RCC 7860 (cell line): ENCODE measurements at regions not wholly inside any gene's neighbourhood (a gene's known extent, or its start where the extent isn't known, plus 50 kb on each side); places are given as distances from the start of the nearest gene placed in this dataset.
A peak's percentile ranks its signal among the peaks of the same experiment; 100 is the strongest.
"Not testable (repeated sequence)": the region's sequence is repeated elsewhere in the genome, so short reads cannot be mapped to it uniquely, and the experiment has no call there.

Source experiments
- DNase-seq: peaks from one replicate; pipeline ENCODE4 v3.0.0-alpha.2; 2015; ENCODE audit warnings: low spot score
- FAIRE-seq: peaks from 2 replicates; lab custom pipeline; 2012; peaks lifted over from hg19 to GRCh38; lab: Jason Lieb, UNC

DNA sequence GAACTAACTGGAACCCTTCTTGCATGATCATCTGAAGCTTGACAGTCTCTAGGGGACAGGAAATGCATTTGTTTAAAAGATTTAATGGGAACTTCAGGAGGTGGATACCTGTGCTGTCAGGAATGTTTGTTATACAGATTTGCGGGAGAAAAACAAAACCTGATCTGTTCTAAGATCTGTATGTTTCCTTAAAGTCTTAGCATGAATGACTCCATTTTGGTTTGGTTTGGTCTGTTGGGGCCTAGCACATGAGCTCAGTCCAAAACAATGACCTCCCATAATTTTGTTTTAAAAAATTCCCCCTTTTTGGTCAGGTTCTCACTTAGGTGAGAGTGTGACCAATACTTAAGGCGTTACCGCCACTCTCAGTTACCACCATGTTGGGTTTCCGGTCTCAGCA, 138.7 kb downstream of the AKR1D1 start:
- FAIRE-seq (no peak), DNase-seq (no peak)

DNA sequence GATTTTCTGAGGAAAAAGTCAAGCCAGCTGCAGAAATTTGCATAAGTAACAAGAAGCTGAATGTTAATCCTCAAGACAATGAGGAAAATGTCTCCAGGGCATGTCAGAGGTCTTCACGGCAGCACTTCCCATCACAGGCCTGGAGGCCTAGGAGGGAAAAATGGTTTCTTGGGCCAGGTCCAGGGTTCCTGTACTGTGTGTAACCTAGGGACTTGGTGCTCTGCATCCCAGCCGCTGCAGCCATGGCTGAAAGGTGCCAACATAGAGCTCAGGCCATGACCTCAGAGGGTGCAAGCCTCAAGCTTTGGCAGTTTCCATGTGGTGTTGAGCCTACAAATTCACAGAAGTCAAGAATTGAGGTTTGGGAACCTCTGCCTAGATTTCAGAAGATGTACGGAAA, 144.1 kb downstream of the AKR1D1 start:
- DNase-seq, FAIRE-seq: not testable (repeated sequence)

GRCh38 chr7:138221388-138221787, 145.1 kb downstream of the AKR1D1 start:
- not testable (repeated sequence) for DNase-seq, FAIRE-seq

DNA sequence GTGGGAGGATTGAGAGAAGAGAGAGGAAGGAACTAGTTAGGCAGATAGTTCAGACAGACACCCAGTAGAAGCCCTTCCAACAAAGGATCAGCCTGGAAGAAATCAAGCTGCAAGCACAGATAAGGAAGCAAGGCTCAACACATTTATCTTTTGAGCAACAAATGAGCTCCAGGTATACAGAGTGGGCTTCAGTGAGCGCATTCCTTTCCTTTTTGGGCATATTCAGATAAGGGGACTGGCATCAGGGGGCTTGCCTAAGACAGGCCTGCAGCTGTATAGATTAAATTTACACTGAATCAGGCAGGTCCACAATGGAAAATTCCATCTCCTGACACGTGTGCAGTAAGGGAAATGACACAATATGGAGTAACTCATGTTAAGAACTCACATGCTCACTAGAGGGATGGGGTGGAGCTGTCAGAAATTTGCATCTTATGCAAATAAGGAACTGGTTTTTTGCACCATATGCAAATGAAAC, 147.2 kb downstream of the AKR1D1 start:
- DNase-seq (no peak), FAIRE-seq (no peak)

DNA sequence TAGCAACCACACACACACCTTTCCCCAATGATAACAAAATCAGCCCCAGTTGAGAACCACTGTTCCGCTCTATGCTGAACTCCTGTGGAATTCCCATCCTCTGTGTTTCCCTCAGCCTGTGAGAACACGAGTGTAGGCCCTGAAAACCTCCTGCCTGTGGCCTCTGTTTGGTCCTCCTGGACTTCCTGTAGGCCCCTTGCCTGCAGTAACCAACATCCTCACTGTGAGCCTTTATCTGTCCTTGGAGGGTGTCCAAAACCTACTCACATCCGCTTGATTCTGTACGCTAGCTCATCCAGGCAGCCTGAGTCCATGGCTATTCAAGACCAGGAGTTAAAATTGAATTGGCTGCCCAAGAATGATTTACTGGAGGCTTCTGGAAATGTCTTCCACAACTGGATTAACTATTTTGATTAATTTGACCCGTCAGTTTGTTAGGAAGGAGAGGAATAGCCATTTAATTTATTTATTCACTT, 149.8 kb downstream of the AKR1D1 start:
- DNase-seq (peak; percentile 58), FAIRE-seq (no peak)

- no peak for FAIRE-seq
- DNase-seq, result no peak
Measured at GRCh38 chr7:138226745-138227279, 150.6 kb downstream of the AKR1D1 start.

- FAIRE-seq (no peak), DNase-seq (no peak)
Measured at GRCh38 chr7:138228119-138228518, 151.9 kb downstream of the AKR1D1 start.

DNA sequence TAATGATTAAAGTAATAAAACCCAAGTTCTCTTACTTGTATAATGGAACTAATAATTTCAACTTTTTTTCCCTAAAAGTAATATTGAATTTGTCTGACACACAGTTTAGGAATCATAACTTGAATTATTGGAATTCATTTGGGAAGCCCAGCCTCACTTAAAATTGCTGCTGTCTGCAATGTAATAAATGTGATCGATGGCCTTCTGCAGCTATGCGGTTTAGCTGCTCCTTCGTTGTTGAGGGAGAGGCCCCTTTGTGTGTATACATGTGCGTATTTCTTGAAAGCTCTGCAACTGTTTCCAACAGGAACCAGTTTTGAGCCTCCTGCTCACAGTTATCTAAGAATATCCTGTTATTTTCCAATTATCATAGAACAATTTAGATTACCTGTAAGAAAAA, 152.5 kb downstream of the AKR1D1 start:
- FAIRE-seq, result no peak
- DNase-seq, result no peak

DNA sequence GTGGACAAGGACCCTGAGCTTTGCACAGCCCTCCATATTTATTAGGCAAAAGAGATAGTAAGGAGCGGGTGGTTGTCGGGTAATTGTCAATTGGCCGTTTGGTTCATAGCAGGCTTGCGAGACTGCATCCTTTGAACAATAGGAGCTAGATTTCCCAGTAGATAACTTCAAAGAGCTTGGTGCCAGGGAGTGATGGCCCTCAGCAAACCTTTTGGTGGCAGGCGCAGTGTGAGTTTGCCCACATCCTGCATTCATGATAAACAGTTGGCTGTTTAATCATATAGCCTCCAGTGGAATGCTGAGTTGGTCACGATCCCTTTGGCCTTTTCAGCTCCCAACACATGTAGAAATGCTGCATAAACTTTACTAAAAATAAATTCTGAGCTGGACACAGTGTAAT, 156.9 kb downstream of the AKR1D1 start:
- DNase-seq (no peak), FAIRE-seq (no peak)

DNA sequence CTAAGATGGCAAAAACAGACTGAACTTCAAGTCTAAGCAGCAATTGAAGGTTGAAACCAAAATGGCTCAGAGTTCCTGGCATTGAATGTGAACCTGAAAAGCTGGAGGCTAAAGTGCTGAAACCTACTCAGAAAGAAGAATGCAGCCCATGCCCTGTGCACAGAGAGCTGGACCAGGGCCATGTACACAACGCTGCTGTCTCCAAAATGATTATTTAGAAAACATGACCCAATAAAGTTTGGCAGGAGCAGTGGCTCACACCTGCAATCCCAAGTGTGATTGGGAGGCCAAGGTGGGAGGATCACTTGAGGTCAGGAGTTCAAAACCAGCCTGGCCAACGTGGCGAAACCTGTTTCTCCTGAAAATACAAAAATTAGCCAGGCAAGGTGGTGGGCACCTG, 158.9 kb downstream of the AKR1D1 start:
- DNase-seq (no peak), FAIRE-seq (no peak)

DNA sequence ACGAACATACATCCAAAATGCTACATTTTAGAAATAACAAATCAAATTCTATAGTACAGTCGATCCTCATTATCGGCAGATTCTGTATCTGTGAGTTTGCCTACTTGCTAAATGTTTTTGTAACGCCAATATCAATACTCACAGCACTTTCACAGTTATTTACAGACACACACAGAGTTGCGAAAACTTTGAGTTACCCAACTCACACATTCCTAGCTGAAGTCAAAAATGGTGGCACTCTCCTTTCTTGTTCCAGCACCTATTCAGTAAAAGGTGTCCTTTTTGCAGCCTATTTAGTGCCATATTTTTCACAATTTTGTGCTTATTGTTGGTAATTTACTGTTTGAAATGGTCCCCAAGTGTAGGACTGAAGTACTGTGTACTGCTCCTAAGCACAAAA, 161.7 kb downstream of the AKR1D1 start:
- FAIRE-seq (no peak), DNase-seq (no peak)

GRCh38 chr7:138238734-138239659, 162.7 kb downstream of the AKR1D1 start:
- DNase-seq (no peak), FAIRE-seq (no peak)

DNA sequence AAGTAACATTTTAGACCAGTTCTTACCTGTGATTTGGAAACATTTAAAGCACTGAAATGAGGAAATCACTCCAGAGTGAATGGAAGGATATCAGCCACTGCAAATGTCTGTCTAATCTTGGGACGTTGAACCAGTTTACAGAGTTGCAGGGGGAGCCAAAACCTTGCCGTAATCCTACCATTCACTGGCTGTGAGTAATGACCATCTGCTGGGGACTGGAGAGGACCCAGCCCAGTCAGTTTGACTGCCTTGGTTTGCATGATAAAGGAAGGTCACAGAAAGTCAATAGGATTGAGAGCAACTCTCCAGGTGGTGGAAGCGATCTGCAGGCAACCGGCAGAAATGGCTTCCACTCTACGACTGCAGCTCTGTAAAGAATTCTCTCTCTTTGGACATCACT, 167.2 kb downstream of the AKR1D1 start:
- FAIRE-seq, result no peak
- DNase-seq, result no peak

DNA sequence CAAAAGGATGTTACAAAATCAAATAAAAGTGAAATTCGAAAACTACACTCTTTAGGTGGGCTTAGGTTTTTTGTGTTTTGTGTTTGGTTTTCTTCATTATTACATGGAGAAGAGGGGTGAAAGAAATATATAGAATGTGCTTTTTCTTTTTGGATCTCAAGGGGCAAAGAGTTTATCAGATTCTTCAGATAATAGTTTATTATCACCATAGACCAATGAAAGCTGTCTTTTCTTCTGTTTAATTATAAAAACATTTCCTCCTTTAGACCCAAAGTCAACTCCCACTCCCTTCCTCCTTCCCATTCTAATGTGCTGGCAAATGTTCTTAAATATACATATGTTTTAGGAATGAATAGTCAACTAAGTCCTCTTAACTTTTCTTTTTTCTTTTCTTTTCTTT, 167.6 kb downstream of the AKR1D1 start:
- DNase-seq (no peak), FAIRE-seq (no peak)

- no peak for DNase-seq
- FAIRE-seq, result no peak
Measured at GRCh38 chr7:138244606-138245005, 168.3 kb downstream of the AKR1D1 start.

DNA sequence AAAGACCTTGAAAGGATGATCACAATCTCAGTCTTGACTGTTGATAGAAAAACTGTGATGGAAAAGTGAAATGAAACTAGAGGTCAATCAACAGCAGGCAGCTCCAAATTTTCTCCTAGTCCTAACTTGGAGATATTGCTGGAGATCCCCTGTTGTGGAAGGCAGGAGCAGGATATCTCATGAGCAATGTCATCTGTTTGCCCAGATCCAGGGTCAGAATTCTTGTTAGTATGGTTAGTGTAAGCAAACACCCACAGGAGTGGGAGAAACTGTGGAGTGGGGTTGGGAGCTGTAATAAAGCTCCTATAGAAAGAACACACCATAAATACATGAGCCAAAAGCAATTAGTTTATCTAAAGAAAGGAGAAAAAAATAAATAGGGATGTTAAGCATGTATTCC, 169.0 kb downstream of the AKR1D1 start:
- no peak for FAIRE-seq
- DNase-seq, result no peak

GRCh38 chr7:138245682-138246081, 169.4 kb downstream of the AKR1D1 start:
- FAIRE-seq, result no peak
- DNase-seq, result no peak

DNA sequence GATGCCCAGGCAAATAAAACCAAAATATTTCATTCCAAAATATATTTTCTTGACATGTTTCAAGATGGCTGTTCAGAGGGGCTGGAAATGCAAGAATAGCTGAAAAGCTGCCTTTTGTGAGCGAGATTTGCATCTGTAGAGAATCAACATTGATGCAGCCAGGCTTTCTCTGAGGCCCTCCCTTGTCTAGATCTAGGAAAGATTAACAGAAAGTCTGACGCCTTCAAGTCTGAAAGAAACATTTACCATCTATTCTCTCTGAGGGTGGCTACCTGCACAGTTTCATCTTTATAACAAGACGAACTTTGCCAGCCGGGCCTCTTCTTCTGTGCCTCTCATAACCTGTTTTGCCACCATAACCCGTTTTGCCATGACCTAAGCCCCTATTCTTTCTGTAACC, 170.2 kb downstream of the AKR1D1 start:
- no peak for DNase-seq
- no peak for FAIRE-seq

DNA sequence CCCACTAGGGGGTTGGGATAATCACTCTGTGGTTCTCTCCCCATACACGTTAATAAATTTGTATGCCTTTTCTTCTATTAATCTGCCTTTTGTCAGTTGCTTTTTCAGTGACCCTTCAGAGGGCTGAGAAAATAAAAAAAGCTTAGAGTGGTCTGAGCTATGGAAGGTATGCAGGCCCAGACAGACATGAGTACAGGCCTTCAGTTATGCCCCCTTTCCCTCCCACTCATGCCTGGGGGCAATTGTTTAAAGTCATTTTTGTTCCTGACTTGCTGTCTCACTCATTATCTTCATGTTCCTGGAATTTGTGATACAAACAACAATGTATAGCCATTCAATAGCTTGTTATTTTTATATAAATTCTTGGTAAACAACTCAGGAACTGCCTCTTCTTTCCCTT, 170.8 kb downstream of the AKR1D1 start:
- no peak for DNase-seq
- FAIRE-seq, result no peak

DNA sequence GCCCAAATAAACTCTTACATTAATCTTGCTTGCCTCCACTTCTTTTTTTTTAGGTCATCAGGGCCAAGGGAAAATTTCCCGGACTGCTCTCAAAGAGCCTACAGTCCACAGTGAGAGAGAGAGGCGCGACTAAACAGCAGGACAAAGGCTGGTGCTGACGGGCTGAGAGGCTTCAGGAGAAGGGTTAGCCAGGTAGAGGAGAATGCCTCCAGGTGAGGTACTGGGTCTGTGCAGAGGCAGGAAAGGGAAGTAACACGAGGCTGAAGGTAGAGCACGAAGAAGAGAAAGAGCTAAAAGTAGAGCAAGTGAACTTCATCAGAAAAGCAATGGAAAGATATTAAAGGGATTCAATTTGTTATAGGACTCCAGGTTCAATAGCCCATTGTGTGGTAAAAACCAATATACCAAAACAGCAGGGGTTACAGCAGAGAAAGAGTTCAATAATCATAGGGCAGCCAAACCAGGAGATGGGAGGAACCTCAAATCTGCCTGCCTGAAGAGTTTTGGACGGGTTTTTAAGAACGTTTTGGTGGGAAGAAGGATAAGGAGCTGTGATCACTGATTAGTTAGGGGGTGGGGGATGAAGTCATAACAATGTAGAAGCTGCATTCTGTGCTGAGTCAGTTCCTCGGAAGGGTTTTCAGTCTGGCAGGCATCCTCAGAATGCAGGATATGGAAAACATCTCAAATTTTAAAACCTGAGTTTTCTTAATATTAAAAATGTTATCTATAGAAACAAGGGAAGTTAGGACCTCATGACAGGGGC, 171.5 kb downstream of the AKR1D1 start:
- DNase-seq, result no peak
- FAIRE-seq, result no peak

DNA sequence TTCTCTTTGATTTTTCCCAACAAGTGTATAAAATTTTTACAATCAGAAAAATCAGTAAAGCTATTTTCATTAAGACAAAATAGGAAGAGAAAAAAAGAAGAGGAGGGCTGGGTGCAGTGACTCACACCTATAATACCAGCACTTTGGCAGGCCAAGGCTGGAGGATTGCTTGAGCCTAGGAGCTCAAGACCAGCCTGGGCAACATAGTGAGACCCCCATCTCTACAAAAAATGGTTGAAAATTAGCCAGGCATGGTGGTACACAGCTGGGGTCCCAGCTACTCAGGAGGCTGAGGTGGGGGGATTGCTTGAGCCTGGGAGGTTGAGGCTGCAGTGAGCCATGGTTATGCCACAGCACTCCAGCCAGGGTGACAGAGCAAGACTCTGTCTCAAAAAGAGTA, 172.3 kb downstream of the AKR1D1 start:
- FAIRE-seq (no peak), DNase-seq (no peak)

DNA sequence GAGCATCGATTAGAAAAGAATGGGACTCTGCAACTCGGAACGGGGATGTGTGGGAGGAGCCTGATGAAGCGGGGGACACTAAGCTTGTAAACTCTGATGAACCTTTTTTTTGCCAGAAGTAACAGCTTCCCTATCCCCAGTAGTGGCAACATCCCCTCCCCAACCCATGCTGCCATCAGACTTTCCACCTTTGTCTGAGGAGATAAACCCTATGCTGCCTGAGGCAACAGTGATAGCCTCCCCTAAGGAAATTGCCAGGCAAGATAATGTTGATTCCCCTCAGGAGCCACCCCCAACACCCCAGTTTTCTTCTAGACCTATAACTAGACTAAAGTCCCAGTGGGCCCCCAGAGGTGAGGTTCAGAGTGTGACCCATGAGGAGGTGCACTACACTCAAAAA, 173.7 kb downstream of the AKR1D1 start:
- no peak for FAIRE-seq

More for the DNA sequence above, 173.7 kb downstream of the AKR1D1 start:
- DNase-seq, result no peak
